ENCODE measurements at regions not wholly inside any gene's neighbourhood (a gene's known extent, or its start where the extent isn't known, plus 50 kb on each side); places are given as distances from the start of the nearest gene placed in this dataset.
"Not testable (repeated sequence)": the region's sequence is repeated elsewhere in the genome, so short reads cannot be mapped to it uniquely, and the experiment has no call there.

DNA sequence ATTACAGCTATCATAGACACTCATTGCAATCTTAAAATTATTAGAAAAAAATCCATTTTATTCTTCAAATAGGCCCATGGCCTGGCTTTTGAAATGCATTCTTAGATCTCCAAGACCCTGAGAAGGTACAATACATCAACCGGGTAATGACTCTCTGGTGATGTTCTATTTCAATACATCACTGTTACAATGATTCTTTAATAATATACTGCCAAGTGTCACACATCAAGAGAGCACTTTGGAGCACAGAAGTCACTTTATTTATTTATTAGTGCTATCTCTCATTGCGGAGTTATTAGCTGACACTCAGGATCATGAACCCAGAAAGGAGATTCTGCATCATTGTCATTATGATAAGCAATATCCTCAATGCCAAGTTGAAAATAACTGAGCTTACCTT, 748.5 kb upstream of the MBL2 start:
- ATAC-seq, result no peak

DNA sequence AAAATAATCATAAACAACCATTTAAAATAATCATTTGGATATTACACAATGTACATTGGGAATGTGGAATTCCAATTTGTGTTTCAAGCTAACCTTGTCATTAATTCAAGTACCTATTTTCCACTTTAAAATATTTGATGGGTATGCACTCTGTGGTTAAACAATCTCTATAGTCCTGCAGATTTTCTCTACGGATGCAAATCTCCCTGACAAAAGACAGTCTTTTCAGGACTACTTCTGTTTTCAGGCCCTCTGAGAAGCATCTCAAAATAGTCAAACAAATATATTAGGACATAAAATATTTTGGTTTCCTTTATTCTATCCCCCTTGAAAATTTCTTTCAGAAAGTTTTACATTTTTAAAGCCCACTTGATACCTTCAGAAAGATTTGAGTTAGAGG, 735.6 kb upstream of the MBL2 start:
- no peak for ATAC-seq

DNA sequence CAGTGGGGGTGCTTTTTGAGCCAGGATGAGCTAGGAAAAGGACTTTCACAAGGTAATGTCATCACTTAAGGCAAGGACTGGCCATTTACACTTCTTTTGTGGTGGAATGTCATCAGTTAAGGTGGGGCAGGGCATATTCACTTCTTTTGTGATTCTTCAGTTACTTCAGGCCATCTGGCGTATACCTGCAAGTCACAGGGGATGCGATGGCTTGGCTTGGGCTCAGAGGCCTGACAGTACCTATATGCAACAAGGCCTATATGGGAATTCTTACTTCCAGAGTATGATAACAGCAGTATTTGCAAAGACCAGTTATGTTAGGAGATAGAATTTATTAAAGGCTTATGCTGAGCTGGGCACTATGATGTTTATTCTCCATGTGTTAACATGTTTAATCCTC, 731.9 kb upstream of the MBL2 start:
- not testable (repeated sequence) for ATAC-seq

DNA sequence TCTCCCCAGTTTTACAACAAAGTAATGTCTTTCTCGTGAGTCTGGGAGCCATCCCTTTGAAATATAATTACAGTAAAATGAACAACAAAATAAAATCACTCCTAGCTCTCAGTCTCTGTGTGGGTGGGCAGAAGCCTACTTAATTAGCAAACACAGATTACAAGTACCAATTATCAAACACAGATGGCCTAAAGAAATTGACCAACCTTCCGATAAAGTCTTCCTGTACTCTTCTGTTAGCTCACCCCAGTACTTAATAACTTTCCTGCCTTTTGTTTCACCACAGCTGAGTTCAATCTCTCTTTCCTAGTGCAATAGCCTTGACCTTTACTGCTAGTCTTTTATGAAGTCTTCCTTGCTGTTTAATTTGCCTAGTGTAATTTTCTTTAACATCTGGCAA, 719.2 kb upstream of the MBL2 start:
- ATAC-seq, result no peak

DNA sequence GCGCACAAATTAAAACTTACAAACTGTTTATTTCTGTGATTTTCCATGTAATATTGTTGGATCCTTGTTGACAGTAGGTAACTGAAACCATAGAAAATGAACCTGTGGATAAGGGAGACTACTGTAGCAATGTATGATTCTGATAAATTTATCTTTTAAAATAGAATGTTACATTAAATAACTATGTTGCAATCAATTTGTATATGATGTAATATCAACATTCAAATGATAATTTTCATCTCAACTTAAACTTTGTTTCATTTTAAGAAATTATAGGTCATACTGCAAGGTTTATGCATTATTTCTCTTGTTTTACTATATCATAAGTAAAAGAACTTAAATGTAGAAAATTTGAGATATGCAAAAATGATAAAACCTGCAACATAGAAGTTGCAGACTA, 718.0 kb upstream of the MBL2 start:
- no peak for ATAC-seq

DNA sequence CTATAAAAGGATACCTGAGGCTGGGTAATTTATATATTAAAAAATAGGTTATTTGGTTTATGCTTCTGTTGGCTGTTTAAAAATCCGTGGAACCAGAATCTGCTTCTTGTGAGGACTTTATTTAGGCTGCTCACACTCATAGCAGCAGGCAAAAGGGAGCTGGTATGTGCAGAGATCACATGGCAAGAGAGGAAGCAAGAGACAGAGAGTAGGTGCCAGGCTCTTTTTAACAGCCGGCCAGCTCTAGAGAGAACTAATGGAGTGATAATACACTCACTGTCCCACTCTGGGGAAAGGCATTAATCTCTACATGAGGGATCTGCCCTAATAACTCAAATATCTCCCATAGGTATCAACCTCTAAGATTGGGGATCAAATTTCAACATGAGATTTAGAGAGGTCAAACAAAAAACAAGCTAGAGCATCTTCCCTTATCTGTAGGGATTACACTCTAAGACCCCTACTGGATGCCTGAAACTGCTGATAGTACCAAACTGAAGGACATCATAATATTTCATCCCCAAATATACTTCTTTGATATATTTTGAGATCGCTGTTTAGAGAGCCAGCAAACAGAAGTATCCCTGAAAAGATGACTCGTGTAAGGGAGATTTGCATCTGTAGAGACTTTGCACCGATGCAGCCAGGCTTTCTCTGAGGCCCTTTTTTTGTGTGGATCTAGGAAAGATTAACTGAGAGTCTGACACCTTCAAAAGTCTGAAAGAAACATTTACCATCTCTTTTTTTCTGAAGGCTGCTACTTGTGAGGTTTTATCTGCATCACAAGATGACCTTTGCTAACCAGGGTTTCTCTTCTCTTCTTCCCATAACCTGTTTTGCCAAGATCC, 717.0 kb upstream of the MBL2 start:
- no peak for ATAC-seq

DNA sequence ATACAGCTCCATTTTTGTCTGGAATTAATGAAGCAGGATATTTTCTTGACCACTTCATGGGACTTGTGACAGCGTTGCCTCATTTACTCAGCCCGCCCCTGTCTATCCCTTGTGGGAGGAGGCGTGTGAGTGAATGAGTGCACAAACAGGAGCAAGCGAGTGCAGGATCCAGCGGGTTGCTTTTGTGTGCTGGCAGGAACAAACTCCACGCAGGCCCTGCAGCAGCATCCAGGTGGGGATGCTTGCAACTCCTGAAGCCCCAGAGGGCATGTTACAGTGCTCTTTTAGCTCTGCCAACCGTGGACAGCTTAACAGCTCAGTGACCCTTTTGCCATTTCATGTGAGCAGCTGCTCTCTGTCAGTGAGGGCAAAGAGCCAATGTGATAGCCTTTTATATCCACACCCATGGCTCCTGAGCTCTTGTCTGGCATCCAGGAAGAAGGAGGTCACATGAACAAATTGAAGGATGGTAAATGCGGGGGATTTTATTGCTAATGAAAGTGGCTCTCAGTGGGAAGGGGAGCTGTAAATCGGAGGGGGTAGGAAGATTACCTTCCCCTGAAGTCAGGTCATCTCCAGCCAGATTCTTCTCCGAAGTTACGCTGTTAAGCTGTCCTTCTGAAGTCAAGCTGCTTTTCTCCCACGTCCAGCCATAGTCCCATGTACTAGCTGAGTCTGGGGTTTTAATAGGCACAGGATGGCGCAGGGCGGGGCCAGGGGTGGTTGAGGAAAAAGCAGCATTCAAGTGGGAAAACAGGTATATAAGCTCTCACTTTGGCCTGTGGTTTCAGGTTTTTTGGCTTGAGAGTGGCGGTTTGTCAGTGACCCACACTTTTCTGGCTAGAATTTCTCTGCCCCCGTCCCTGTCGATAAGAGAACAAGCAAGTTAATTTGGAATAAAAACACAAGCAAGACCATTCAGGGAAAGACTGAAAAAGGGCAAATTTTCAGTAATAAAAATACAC, 714.7 kb upstream of the MBL2 start:
- ATAC-seq, result no peak

DNA sequence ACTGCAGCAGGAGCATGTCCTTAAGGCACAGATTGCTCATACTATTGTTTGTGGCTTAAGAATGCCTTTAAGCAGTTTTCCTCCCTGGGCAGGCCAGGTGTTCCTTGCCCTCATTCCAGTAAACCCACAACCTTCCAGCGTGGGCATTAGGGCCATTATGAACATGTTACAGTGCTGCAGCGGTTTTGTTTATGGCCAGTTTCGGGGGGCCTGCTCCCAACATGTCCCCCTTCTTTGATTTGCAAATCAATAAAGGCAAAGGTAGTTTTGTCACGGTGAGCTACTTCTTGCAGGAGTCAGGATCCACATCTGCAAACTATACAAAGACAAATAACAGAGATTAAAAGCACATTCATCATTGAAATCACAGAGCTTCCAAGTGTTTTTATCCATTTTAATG, 712.8 kb upstream of the MBL2 start:
- not testable (repeated sequence) for ATAC-seq

DNA sequence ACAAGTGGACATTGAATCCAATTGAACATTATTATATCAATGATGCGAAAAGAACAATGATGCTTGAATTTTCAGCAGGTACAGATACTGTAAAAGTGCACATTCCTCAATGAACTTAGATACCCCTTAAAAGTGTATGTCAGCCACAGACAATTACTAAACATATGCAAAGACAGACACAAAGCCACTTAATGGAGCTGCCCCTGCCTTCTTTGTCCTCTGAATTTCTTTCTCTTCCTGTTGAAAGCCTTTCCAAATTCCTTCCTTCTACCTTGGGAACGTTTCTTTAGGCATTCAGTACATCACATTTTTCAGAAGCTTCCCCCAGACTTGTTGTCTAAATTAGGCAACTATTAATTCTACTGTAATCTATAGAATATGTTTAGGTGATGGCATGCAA, 706.8 kb upstream of the MBL2 start:
- ATAC-seq, result no peak

DNA sequence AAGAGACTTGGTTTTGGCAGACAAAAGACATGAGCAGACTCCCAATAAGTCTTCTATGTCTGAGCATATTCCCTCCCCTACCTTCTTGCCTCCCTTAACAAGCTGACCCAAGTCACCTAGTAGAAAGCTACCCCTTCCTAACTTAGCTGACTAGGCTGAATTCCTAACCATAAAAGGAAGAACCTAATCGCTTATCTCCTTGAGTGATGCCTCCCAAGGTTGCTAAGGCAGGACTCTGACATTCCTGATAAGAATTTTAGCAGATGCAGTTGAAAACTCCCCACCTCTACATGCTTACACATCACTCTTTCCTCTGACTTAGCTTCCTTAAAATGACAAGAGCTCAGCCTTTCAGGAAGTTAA, 704.7 kb upstream of the MBL2 start:
- ATAC-seq, result no peak

DNA sequence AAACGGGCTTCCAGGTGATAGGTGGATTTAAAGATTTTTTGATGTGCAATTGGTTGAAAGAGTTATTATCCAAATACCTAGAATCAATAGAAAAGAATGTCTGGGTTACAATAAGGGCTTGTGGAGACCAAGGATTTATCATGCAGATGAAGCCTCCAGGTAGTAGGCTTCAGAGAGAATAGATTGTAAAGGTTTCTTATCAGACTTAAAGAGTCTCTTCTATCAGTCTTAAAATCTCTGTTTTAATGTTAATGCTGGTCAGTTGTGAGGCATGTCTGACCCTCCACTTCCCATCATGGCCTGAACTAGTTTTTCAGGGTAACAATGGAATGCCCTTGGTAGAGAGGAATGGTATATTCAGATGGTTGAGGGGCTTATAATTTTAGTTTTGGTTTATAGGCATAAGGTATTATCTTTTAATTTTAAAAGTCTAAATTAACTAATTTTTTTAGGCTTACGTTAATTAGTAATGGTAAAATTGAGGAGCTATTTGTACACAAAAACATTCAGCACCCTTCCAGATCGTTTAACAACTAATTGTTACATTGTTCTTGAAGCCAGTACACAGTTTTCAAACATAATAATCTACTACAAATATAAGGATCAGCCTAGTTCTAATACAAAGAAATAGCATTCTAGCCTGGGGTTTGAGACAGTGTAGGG, 704.2 kb upstream of the MBL2 start:
- ATAC-seq, result no peak

DNA sequence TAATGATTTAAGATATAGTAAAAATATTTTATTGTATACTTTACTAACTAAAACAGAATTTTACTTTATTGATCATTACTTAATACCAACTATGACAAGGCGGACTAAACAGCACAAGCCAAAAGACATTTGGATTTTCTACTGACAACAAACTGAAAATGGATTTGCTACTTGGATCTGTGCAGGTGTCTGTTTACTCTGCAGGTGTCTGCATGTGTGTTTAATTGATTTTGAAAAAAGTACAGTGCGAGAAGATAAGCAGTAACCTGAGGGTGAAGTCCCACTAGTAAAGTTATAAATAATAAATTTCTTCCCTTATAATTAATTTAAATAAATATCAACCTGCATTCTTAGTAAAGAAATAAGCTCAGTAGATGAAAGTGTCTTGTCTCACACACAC, 696.8 kb upstream of the MBL2 start:
- ATAC-seq, result no peak

DNA sequence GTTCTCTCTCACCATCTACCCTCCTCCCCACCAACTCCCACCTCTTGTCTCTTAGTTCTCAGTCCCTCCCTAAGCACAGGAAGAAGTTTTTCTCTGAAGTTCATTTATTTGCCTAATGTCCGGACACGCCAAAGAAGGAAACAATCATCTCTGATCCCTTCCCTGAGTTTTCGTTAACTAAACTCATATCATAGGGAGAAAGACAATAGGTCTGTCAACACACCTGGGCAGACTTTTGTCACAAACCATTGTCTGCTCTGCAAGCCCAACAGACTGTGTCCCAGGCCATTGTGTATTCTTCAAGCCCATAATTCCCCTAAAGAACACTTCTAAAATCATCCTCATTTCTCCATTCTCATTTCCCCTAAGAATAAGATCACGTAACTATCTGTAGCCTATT, 691.0 kb upstream of the MBL2 start:
- no peak for ATAC-seq

DNA sequence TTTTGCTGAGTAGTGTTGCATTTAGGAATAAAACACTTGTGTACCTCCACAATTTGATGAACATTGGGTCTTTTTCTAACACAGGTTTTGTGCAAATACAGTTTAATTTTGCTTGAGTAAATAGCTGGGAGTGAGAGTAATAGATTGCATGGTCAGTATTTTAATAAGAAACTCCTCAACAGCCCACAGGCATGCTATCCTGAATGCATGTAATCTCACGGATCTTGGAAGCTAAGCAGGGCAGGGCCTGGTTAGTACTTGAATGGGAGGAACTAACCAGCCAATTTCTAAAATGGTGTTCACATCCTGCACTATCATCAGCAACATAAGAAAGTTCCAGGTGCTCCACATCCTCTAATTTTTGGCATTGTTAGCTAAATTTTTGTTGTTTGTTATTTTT, 685.4 kb upstream of the MBL2 start:
- no peak for ATAC-seq

DNA sequence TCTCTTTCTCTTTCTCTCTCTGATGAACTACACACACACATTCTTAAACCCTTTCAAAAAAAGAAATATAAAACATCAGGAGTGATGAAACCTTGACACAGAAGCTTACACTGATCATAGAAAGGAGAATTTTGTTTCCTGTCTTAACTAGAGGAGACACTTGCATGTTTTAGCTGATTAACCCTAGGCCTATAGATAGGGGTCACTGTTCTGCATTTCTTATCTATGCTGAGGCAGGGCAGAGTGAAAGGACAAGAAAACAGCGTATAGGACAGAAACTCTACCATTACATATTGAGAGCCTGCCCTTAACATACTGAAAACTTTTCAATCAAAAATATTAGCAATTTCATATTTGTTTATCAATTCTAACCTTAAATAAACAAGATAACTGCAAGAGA, 680.6 kb upstream of the MBL2 start:
- no peak for ATAC-seq

DNA sequence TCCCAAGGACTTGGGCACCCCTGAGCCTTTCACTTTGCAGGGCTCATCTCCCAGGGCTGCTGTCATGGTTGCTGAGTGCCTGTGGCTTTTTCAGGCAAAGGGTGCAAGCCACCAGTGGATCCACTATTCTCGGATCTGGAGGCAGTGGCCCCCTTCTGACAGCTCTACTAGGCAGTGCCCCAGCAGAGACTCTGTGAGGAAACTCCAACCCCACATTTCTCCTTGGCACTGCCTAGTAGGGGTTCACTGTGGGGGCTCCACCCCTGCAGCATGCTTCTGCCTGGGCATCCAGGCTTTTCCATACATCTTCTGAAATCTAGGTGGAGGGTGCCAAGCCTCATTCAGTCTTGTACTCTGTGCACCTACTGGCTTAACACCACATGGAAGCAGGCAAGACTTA, 675.0 kb upstream of the MBL2 start:
- no peak for ATAC-seq

DNA sequence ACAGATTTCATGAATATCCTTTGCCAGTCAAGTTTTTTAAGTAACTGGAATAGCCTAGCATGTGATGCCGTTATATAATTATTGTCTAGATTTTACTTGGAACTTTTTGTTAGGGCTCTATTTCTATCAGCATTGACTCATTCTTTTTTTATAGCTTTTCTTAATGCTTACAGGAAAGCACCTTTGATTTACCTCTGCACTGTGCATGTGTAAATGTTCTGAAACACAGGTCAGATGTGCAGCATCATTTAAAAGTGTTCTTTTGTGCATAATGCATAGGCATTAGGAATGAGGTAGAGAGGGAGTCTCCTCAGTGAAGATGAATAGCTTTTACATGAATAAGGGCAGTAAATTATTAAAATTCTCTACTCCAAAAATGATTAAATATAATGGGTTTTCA, 669.3 kb upstream of the MBL2 start:
- no peak for ATAC-seq

DNA sequence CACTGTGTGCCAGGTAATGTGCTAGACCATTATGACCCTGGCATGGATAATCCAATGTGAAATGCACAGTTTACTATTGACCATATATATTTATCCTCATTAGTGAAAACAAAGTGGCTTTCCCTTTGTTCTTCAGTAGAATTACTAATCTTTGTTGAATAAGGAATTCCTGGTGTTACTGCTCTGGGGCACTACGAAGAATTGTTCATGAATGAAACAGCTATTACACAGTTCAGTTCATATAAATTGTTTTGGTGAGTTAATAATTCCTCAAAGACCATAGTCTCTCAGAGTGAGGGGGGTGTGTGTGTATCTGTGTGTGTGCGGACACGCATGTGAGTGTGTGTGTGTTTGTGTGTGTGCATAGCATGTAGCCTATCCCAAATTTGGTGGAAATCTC, 668.0 kb upstream of the MBL2 start:
- no peak for ATAC-seq

DNA sequence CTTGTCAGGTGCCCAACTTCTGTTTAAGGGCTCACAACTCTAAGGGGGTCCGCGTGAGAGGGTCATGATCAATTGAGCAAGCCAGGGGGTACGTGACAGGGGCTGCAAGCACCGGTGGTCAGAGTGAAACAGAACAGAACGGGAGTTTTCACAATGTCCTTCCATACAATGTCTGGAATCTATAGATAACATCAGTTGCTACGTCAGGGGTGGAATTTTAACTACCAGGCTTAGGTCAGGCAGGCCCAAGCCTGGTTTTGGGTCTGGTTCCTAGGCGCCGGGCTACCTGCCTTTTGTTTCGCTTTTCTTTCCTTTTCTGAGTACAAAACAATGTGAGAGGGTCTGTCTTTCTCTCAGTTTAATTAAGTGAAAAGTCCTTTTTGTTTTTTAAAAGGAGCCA, 666.5 kb upstream of the MBL2 start:
- not testable (repeated sequence) for ATAC-seq

DNA sequence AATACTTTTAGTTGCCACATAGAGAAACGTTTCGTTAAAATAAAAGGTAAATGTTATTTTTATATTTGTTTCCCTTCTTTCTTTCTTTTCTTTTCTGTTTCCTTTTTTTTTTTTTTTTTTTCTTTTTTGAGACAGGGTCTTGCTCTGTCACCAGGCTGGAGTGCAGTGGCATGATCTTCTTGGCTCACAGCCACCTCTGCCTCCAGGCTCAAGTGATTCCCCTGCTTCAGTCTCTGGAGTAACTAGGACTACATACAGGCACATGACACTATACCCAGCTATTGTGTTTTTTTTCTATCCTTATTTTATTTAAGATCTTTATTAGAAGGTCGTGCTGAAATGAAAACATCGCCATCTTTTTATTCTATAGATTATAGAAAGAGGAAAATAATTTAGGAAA, 661.8 kb upstream of the MBL2 start:
- ATAC-seq, result no peak

DNA sequence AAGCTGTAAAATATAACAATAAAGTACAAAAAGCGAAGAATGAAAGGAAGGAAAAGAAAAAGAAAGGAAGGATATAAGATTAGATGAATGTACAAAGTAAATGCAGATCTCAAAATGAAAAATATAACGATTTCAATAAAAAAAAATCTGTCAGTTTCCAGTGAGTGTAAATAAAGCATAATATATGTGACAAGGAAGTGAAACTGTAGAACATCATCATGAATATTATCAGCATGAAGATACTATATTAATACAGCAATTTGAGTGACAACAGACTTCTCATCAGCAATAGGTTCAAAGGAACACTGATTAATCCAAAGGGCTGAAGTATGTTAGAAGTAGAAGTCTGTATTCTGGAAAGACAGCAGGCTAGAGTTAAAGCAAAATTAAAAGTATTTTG, 659.5 kb upstream of the MBL2 start:
- ATAC-seq, result no peak

DNA sequence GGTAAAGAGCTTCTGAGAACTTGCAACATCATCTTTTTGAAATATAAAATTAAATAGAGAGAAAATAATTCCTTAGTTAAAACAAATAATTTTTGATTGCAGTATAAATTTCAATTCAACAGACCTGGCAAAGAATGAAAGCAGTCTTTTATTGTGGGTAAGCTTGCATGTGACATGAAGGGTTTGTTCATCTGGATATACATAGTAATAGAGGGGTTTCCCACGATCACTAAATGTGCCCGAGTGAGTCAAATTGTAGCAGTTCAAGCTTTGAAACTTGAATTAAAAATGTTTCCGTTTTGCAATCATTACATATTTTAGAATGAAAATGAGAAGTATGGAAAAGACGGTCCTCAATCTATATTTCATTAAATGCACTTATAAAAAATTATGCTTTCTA, 658.4 kb upstream of the MBL2 start:
- ATAC-seq, result no peak

DNA sequence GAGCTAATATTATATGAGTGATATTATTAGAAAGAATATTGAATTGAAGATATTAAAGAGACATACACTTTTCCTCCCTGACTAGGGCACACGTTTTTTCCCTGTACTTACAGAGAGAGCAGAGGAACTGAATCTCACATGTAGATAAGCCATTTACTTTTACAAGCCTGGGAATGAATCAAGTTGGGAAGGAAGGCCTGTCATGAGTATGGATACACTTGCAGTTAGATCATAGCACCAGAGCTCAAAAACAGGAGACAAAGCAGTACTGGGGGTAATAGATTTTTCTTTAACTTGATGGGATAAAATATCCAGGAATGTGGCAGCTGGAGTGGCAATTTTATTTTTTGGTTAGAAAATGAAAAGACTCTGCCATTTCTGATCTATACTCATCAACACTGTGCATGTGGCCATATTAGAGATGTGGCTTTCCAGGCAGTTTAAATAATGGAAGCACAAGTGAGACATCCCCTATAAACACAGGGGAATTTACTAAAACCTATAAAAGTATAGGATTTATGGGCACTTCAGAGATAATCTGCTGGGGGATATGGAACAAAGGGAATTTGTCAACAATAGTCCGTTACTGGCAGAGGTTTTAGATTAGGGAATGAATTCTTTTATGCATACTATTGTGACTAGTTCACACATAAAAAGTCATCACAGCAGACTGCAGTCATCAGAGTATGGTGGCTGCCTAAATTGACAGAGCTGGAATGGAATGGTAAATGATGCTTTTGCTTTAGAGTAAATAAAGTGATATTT, 657.7 kb upstream of the MBL2 start:
- no peak for ATAC-seq
